ENCODE measurements at regions not wholly inside any gene's neighbourhood (a gene's known extent, or its start where the extent isn't known, plus 50 kb on each side); places are given as distances from the start of the nearest gene placed in this dataset.

DNA sequence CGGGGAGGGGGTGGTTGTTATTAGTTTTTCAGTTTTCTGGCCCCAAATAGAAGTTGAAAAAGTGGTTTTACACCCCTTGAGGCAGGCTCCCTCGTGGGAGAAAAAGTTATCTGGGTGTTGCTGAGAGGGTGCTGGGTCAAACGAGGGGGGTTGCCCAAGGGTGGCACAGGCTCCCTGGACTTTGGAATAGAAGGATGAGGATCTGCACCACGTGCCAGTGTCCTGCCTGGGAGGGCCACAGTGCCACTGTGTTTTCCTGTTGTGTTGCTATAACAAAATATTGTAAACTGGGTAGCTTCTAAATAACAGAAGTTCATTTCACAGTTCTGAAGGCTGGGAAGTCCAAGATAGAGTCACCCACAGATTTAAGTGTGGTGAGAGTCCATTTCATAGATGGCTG lies 181.9 kb downstream of the CXCL12 start:
- Histone ChIP-seq H3K9ac (replicated peaks in 1 of 4; ENCODE audit: extremely low read depth in 1 of 4, low read depth in 3 of 4, low read length in 3 of 4) (no peak overlapping the region), H2BK120ac (replicated peaks; ENCODE audit: low read depth, low read length) (no peak overlapping the region), H3K36me3 (ENCODE audit: control insufficient read depth in 2 of 4, insufficient read depth in 4 of 4, low read length in 3 of 4) (no peaks in the 10 kb centered on the region), H3K9me3 (ENCODE audit: insufficient read depth in 2 of 2, low read depth in 1 of 2, low read length in 1 of 2) (no peaks in the 10 kb centered on the region), H3K23ac (ENCODE audit: insufficient read length) (no peak overlapping the region), H3K27ac (ENCODE audit: low read depth, low read length) (no peak overlapping the region), H4K5ac (ENCODE audit: insufficient read length, low read depth, low read length) (no peak overlapping the region), H2BK12ac (ENCODE audit: low read depth, low read length) (no peak overlapping the region), H2BK5ac (ENCODE audit: low read depth, low read length) (no peak overlapping the region), H3K14ac (ENCODE audit: insufficient read length) (no peak overlapping the region), H4K91ac (replicated peaks; ENCODE audit: insufficient read length, low read length) (no peak overlapping the region), H2BK15ac (ENCODE audit: low read length) (no peak overlapping the region), H3K18ac (ENCODE audit: extremely low read depth, low read length) (no peak overlapping the region), H3K79me1 (ENCODE audit: low read depth, low read length) (no peaks in the 10 kb centered on the region), H3K27me3 (replicated peaks in 1 of 4; ENCODE audit: control insufficient read depth in 3 of 4, extremely low read depth in 1 of 4, insufficient read depth in 3 of 4, low read length in 3 of 4) (no peaks in the 10 kb centered on the region), H3K23me2 (ENCODE audit: low read depth, low read length) (no peaks in the 10 kb centered on the region), H2AFZ (ENCODE audit: low read length) (no peak overlapping the region), H3K4ac (replicated peaks; ENCODE audit: insufficient read length, low read depth, low read length) (no peak overlapping the region), H3K79me2 (ENCODE audit: control insufficient read depth in 1 of 2, insufficient read depth in 2 of 2, low read length in 2 of 2) (no peaks in the 10 kb centered on the region), H4K8ac (ENCODE audit: extremely low read depth, insufficient read depth, low read length) (no peak overlapping the region), H2AK5ac (ENCODE audit: low read depth, low read length) (no peak overlapping the region), H3K4me2 (ENCODE audit: insufficient read depth in 1 of 2, low read depth in 2 of 2, low read length in 2 of 2) (no peak overlapping the region), H2BK20ac (ENCODE audit: low read length) (no peak overlapping the region), H3K4me1 (replicated peaks in 1 of 4; ENCODE audit: control insufficient read depth in 3 of 4, insufficient read depth in 4 of 4, low read length in 3 of 4) (peaks cover 0 to 5% (median 1%) of the 10 kb centered on the region in 4 experiments; a peak in 2 of 7 replicates), H4K20me1 (replicated peaks in 1 of 2; ENCODE audit: control insufficient read depth in 1 of 2, insufficient read depth in 2 of 2, low read length in 2 of 2) (no peaks in the 10 kb centered on the region), H3K56ac (replicated peaks; ENCODE audit: insufficient read length, low read depth, low read length) (no peak overlapping the region), H3K4me3 (ENCODE audit: extremely low read depth in 1 of 4, insufficient read depth in 2 of 4, low read depth in 3 of 4, low read length in 4 of 4) (no peak overlapping the region)
- 74% methylated on average over 4 of the region's 4 CpGs; no CpG with 5 or more reads in 1 of the 2 experiments for WGBS, 2 experiments (ENCODE audit: extremely low coverage in 1 of 2, insufficient coverage in 1 of 2, insufficient read length in 1 of 2, insufficient replicate concordance in 2 of 2, low coverage in 1 of 2, low lambda C conversion rate in 2 of 2, missing lambda C conversion rate in 1 of 2)
- DNase-seq (ENCODE audit: low read depth in 1 of 2, low spot score in 2 of 2) = no peak
- CTCF ChIA-PET (ENCODE audit: partially characterized antibody) = no interaction called here
- no peak for FAIRE-seq
- POLR2A ChIA-PET (ENCODE audit: partially characterized antibody) = no interaction called here
- TF ChIP-seq EGR1 (IDR thresholded peaks at IDR 0.05; ENCODE audit: borderline replicate concordance, low read depth, low read length) = no peak
- TF ChIP-seq, protein P1, sequence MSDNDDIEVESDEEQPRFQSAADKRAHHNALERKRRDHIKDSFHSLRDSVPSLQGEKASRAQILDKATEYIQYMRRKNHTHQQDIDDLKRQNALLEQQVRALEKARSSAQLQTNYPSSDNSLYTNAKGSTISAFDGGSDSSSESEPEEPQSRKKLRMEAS (IDR thresholded peaks at IDR 0.05) = no peak
- TF ChIP-seq, protein P2, sequence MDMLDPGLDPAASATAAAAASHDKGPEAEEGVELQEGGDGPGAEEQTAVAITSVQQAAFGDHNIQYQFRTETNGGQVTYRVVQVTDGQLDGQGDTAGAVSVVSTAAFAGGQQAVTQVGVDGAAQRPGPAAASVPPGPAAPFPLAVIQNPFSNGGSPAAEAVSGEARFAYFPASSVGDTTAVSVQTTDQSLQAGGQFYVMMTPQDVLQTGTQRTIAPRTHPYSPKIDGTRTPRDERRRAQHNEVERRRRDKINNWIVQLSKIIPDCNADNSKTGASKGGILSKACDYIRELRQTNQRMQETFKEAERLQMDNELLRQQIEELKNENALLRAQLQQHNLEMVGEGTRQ (IDR thresholded peaks at IDR 0.05; ENCODE audit: low read length) = no peak

Data from H1 (cell line).